GM12891 (cell line): ENCODE measurements at regions not wholly inside any gene's neighbourhood (a gene's known extent, or its start where the extent isn't known, plus 50 kb on each side); places are given as distances from the start of the nearest gene placed in this dataset.

ENCODE experiments used
- PAX5 ChIP-seq: IDR thresholded peaks from 2 replicates; pipeline ENCODE4 v1.6.1; 2011; ENCODE audit warnings: low read length, moderate library complexity, mild to moderate bottlenecking; ENCODE audit not compliant: insufficient read depth, severe bottlenecking
- POLR2A ChIP-seq: IDR thresholded peaks from 2 replicates; pipeline ENCODE4 v1.6.1; 2011; ENCODE audit warnings: low read depth, low read length, control low read depth
- POLR2AphosphoS5 ChIP-seq: IDR thresholded peaks from 2 replicates; pipeline ENCODE4 v1.6.1; 2011; ENCODE audit warnings: low read depth, low read length, control low read depth
- SPI1 ChIP-seq: IDR thresholded peaks from 2 replicates; pipeline ENCODE4 v1.6.1; 2011; ENCODE audit warnings: low read depth, low read length, control low read depth
- TAF1 ChIP-seq: IDR thresholded peaks from 2 replicates; pipeline ENCODE4 v1.6.1; 2011; ENCODE audit warnings: low read depth, low read length, control low read depth

- TF ChIP-seq POLR2A, result no peak
- TF ChIP-seq POLR2AphosphoS5, result no peak
- no peak for TF ChIP-seq PAX5
- no peak for TF ChIP-seq TAF1
- TF ChIP-seq SPI1, result no peak
Measured at GRCh38 chr2:18749912-18750526, 160.7 kb upstream of the NT5C1B start.
